Left kidney (tissue), 1 donor: ENCODE measurements at regions not wholly inside any gene's neighbourhood (a gene's known extent, or its start where the extent isn't known, plus 50 kb on each side); places are given as distances from the start of the nearest gene placed in this dataset.
"Not testable (repeated sequence)": the region's sequence is repeated elsewhere in the genome, so short reads cannot be mapped to it uniquely, and the experiment has no call there.

Experiments used
- DNase-seq: peaks from one replicate; pipeline ENCODE4 v3.0.0-alpha.2; 2013

- no peak for DNase-seq
Measured at GRCh38 chr16:63789603-63790002, 1332.3 kb downstream of the CDH11 start.

GRCh38 chr16:63787014-63787413, 1334.8 kb downstream of the CDH11 start:
- DNase-seq: no peak

- no peak for DNase-seq
Measured at GRCh38 chr16:63785170-63785569, 1336.7 kb downstream of the CDH11 start.

GRCh38 chr16:63776437-63776836, 1345.4 kb downstream of the CDH11 start:
- no peak for DNase-seq

GRCh38 chr16:63776034-63776433, 1345.8 kb downstream of the CDH11 start:
- DNase-seq: no peak

- no peak for DNase-seq
Measured at GRCh38 chr16:63774302-63774701, 1347.6 kb downstream of the CDH11 start.

- DNase-seq: no peak
Measured at GRCh38 chr16:63769211-63769610, 1352.7 kb downstream of the CDH11 start.

GRCh38 chr16:63760246-63760645, 1361.6 kb downstream of the CDH11 start:
- DNase-seq: not testable (repeated sequence)

- DNase-seq: no peak
Measured at GRCh38 chr16:63752347-63752746, 1369.5 kb downstream of the CDH11 start.

- DNase-seq: no peak
Measured at GRCh38 chr16:63749276-63749675, 1372.6 kb downstream of the CDH11 start.

- DNase-seq: no peak
Measured at GRCh38 chr16:63745456-63745855, 1376.4 kb downstream of the CDH11 start.

GRCh38 chr16:63744077-63744874, 1377.6 kb downstream of the CDH11 start:
- DNase-seq: no peak

- no peak for DNase-seq
Measured at GRCh38 chr16:63742150-63742549, 1379.7 kb downstream of the CDH11 start.

- DNase-seq: no peak
Measured at GRCh38 chr16:63737633-63738032, 1384.2 kb downstream of the CDH11 start.

GRCh38 chr16:63735456-63735855, 1386.4 kb downstream of the CDH11 start:
- no peak for DNase-seq

- DNase-seq: no peak
Measured at GRCh38 chr16:63720848-63721247, 1401.0 kb downstream of the CDH11 start.

- no peak for DNase-seq
Measured at GRCh38 chr16:63719926-63720325, 1401.9 kb downstream of the CDH11 start.

GRCh38 chr16:63717806-63718205, 1404.1 kb downstream of the CDH11 start:
- DNase-seq: no peak

- no peak for DNase-seq
Measured at GRCh38 chr16:63714876-63715275, 1407.0 kb downstream of the CDH11 start.

- DNase-seq: peak; percentile 28
Measured at GRCh38 chr16:63712725-63713124, 1409.1 kb downstream of the CDH11 start.

GRCh38 chr16:63703612-63704011, 1418.3 kb downstream of the CDH11 start:
- no peak for DNase-seq

- no peak for DNase-seq
Measured at GRCh38 chr16:63702981-63703590, 1418.8 kb downstream of the CDH11 start.

- no peak for DNase-seq
Measured at GRCh38 chr16:63697736-63698135, 1424.1 kb downstream of the CDH11 start.

- no peak for DNase-seq
Measured at GRCh38 chr16:63695347-63695746, 1426.5 kb downstream of the CDH11 start.
